ENCODE measurements at regions not wholly inside any gene's neighbourhood (a gene's known extent, or its start where the extent isn't known, plus 50 kb on each side); places are given as distances from the start of the nearest gene placed in this dataset.

DNA sequence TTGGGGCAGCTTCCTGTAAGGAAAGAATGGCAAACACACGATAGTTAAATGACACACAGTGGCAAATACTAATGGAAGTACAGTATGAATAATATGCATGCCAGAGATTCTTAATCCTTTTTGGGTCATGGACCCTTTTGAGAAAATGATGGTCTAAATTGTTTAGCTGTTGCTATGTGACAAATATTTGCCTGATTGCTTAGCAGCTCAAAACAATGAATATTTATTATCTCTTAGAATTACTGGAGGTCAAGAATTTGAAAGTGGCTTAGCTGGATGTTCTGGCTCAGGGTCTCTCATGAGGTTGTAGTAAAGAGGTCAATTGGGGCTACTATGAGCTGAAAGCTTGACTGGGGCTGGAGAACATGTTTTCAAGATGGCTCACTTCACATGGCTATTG, 69.7 kb downstream of the FANCF start:
- Histone ChIP-seq H4K20me1 (ENCODE audit: insufficient read depth, low read length) (no peaks in the 10 kb centered on the region), H3K27me3 (replicated peaks; ENCODE audit: insufficient read depth, low read length) (no peaks in the 10 kb centered on the region), H3K36me3 (replicated peaks; ENCODE audit: insufficient read depth, low read length) (no peaks in the 10 kb centered on the region), H3K27ac (ENCODE audit: low read length) (no peak overlapping the region), H2AFZ (ENCODE audit: low read length) (no peak overlapping the region), H3K79me2 (ENCODE audit: low read length) (no peaks in the 10 kb centered on the region), H3K9me3 (replicated peaks; ENCODE audit: insufficient read depth, low read length) (no peaks in the 10 kb centered on the region), H3K4me1 (ENCODE audit: low read length) (peaks cover 12% of the 10 kb centered on the region), H3F3A (ENCODE audit: insufficient read depth, low read length) (no peaks in the 10 kb centered on the region), H3K9me2 (replicated peaks; ENCODE audit: insufficient read depth, low read length) (no peaks in the 10 kb centered on the region), H3K9ac (ENCODE audit: low read length) (no peak overlapping the region), H3K4me2 (ENCODE audit: low read depth, low read length) (no peak overlapping the region), H3K4me3 (ENCODE audit: low read length) (no peak overlapping the region)
- no peak for DNase-seq
- TF ChIP-seq, protein P1, sequence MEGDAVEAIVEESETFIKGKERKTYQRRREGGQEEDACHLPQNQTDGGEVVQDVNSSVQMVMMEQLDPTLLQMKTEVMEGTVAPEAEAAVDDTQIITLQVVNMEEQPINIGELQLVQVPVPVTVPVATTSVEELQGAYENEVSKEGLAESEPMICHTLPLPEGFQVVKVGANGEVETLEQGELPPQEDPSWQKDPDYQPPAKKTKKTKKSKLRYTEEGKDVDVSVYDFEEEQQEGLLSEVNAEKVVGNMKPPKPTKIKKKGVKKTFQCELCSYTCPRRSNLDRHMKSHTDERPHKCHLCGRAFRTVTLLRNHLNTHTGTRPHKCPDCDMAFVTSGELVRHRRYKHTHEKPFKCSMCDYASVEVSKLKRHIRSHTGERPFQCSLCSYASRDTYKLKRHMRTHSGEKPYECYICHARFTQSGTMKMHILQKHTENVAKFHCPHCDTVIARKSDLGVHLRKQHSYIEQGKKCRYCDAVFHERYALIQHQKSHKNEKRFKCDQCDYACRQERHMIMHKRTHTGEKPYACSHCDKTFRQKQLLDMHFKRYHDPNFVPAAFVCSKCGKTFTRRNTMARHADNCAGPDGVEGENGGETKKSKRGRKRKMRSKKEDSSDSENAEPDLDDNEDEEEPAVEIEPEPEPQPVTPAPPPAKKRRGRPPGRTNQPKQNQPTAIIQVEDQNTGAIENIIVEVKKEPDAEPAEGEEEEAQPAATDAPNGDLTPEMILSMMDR (IDR thresholded peaks at IDR 0.05; ENCODE audit: low read length), result no peak
- TF ChIP-seq EZH2phosphoT487 (IDR thresholded peaks at IDR 0.05; ENCODE audit: low read length) (no peak), EZH2 (optimal IDR thresholded peaks at IDR 0.05; ENCODE audit: low read depth, low read length) (no peak)

DNA sequence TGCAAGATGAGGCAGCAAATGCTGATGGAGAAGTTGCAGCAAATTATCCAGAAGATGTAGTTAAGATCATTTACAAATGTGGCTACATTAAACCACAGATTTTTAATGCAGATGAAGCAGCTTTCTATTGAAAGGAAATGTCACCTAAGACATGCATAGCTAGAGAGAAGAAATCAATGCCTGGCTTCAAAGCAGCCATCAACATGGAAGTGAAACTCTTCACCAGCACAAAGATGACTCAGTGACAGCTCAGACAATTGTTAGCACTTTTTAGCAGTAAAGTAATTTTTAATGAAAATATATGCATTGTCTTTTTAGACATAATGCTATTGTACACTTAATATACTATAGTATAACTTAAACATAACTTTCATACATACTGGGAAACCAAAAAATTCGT, 71.4 kb downstream of the FANCF start:
- peak; percentile 47 for DNase-seq
- no peak overlapping the region for H2AFZ ChIP-seq (ENCODE audit: low read length)
- no peaks in the 10 kb centered on the region for H3K9me3 ChIP-seq (replicated peaks; ENCODE audit: insufficient read depth, low read length)
- peaks cover 12% of the 10 kb centered on the region for H3K4me1 ChIP-seq (ENCODE audit: low read length)
- TF ChIP-seq, protein P1 (IDR thresholded peaks at IDR 0.05; ENCODE audit: low read length), result no peak
- TF ChIP-seq EZH2 (optimal IDR thresholded peaks at IDR 0.05; ENCODE audit: low read depth, low read length), result no peak
- no peak for TF ChIP-seq EZH2phosphoT487 (IDR thresholded peaks at IDR 0.05; ENCODE audit: low read length)
- H3K9me2 ChIP-seq (replicated peaks; ENCODE audit: insufficient read depth, low read length), result no peaks in the 10 kb centered on the region
- no peaks in the 10 kb centered on the region for H3K36me3 ChIP-seq (replicated peaks; ENCODE audit: insufficient read depth, low read length)
- H3K9ac ChIP-seq (ENCODE audit: low read length), result no peak overlapping the region
- H3K27ac ChIP-seq (ENCODE audit: low read length), result no peak overlapping the region
- no peaks in the 10 kb centered on the region for H3F3A ChIP-seq (ENCODE audit: insufficient read depth, low read length)
- no peaks in the 10 kb centered on the region for H3K79me2 ChIP-seq (ENCODE audit: low read length)
- no peaks in the 10 kb centered on the region for H3K27me3 ChIP-seq (replicated peaks; ENCODE audit: insufficient read depth, low read length)
- H3K4me2 ChIP-seq (ENCODE audit: low read depth, low read length), result no peak overlapping the region
- no peak overlapping the region for H3K4me3 ChIP-seq (ENCODE audit: low read length)
- H4K20me1 ChIP-seq (ENCODE audit: insufficient read depth, low read length), result no peaks in the 10 kb centered on the region

DNA sequence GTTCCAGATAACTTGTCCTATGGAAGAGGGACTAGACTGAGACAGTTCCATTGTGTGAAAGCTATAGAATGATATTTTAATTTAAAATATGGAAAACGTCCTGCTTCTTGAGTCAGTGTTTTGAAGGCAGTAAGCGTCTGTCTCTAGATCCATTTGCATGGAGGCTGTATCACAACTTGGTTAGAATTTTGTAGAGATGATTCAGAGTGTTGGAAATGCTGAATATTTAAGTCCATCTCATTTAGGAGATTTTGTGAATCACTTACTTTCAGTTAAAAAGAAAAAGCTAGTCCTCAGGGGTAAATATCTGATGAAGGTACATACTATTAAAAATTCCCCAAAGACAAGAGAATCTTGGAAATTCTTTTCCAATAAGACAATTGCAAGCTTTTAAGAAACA, 72.7 kb downstream of the FANCF start:
- Histone ChIP-seq H4K20me1 (ENCODE audit: insufficient read depth, low read length) (no peaks in the 10 kb centered on the region), H2AFZ (ENCODE audit: low read length) (no peak overlapping the region), H3K79me2 (ENCODE audit: low read length) (no peaks in the 10 kb centered on the region), H3K9ac (ENCODE audit: low read length) (no peak overlapping the region), H3K27me3 (replicated peaks; ENCODE audit: insufficient read depth, low read length) (no peaks in the 10 kb centered on the region), H3K9me3 (replicated peaks; ENCODE audit: insufficient read depth, low read length) (no peaks in the 10 kb centered on the region), H3K4me3 (ENCODE audit: low read length) (no peak overlapping the region), H3K36me3 (replicated peaks; ENCODE audit: insufficient read depth, low read length) (no peaks in the 10 kb centered on the region), H3F3A (ENCODE audit: insufficient read depth, low read length) (no peaks in the 10 kb centered on the region), H3K4me2 (ENCODE audit: low read depth, low read length) (no peak overlapping the region), H3K4me1 (ENCODE audit: low read length) (peaks cover 12% of the 10 kb centered on the region), H3K27ac (ENCODE audit: low read length) (no peak overlapping the region), H3K9me2 (replicated peaks; ENCODE audit: insufficient read depth, low read length) (no peaks in the 10 kb centered on the region)
- DNase-seq, result no peak
- TF ChIP-seq EZH2 (optimal IDR thresholded peaks at IDR 0.05; ENCODE audit: low read depth, low read length) (no peak), EZH2phosphoT487 (IDR thresholded peaks at IDR 0.05; ENCODE audit: low read length) (no peak)
- TF ChIP-seq, protein P1 (IDR thresholded peaks at IDR 0.05; ENCODE audit: low read length), result no peak
